GM18520 (cell line): ENCODE measurements at regions not wholly inside any gene's neighbourhood (a gene's known extent, or its start where the extent isn't known, plus 50 kb on each side); places are given as distances from the start of the nearest gene placed in this dataset.

Experiments
- ATAC-seq: cut with Tn5 transposase; IDR thresholded peaks from one replicate; pipeline ENCODE4 v1.9.1; 2021; ENCODE audit not compliant: unreplicated experiment

DNA sequence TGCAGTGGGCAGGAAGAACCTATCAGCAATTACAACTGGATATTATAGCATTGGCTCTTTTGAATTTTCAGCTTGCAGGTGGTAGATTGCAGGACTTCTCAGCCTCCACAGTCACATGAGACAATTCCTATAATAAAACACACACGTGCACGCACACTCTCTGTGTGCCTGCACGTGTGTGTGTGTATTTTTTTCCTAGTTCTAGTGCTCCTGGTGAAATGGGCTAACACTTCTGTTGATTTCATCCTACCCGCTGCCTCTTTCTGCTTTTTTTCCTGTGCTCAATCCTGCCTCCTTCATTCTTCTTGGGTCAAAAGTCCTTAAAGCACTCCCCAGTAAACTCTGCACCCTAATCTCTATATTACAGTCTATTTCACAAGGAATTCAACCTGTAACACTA lies 320.1 kb downstream of the OSTF1 start:
- ATAC-seq: no peak

DNA sequence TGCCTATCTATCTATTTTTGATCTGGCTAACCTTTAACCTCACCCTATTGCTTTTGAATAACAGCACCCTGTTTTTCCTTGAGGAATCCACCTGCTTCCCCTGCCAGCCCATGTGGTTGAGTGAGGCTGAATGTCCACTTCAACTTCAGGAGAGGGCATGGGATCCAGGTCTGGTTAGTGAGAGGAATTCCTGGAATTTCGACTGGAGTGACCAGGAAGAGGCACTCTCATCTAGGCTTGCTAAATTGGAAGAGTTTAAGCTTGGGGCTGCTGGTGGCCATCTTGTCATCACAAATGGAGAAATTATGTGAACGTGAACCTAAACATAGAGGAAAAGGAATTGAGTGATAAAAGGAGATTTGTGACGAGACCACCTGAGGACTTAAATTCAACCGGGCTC lies 322.1 kb downstream of the OSTF1 start:
- ATAC-seq: no peak

- ATAC-seq: no peak
These were observed 326.3 kb downstream of the OSTF1 start for GRCh38 chr9:75414371-75415160.

DNA sequence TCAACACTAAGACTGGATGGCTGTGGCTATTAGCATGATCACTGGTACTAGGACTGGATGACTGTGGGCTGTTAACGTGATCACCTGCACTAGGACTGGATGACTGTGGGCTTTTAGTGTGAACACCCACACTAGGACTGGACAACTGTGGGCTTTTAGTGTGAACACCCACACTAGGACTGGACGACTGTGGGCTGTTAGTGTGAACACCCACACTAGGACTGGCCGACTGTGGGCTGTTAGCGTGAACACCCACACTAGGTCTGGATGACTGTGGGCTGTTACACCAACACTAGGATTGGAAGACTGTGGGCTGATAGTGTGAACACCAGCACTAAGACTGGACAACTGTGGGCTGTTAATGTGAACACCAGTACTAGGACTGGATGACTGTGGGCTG lies 329.2 kb downstream of the OSTF1 start:
- no peak for ATAC-seq

DNA sequence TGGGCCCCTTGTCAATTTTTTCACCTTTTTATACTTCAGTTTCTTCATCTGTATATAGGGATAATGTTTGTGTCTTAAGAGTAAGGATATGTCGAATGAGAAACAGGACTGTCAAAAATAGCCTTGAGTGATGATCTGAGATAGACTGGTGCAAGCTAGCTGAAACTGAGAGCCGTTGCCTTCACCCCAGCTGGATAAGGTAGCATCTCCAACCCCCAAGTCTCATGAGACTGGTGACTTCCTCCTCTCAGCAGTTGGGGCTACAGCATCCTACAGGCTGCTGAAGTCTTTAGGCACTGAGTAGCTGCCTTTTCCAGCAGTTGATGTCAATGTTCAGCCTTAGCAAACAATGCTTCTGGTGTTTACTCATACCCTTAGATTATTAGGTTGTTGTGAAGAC lies 330.2 kb downstream of the OSTF1 start:
- ATAC-seq: peak; percentile 44

DNA sequence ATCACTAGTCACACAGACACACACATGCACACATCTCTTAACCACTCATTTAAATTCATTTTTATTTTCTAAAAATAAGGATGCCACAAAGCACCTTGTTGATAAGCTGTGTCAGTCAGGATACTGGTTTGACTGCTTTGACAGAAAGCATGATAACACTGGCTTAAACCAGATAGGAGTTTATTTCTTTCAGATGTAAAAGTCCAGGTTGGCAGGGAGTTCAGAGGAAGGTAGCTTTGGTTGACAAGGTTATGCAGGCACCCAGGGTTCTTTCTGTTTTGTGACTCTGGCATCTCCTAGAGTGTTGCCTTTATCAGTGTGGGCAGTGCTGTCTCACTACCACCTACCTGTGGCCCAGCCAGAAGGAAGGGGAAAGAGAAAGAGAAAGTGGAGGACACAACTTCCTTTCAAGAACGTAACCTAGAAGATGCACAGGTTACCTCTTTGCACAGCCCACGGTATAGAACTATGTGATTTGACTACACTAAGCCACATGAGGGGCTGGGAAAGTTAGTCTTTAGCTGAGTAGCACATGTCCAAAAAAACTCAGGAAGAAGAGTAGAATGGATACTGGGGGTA lies 334.7 kb downstream of the OSTF1 start:
- ATAC-seq: no peak

GRCh38 chr9:75429531-75430475 lies 341.5 kb downstream of the OSTF1 start:
- ATAC-seq: no peak

- no peak for ATAC-seq
These were observed 343.1 kb downstream of the OSTF1 start for GRCh38 chr9:75431375-75431774.

- ATAC-seq: no peak
These were observed 344.1 kb downstream of the OSTF1 start for GRCh38 chr9:75432386-75432785.

GRCh38 chr9:75432888-75433287 lies 344.6 kb downstream of the OSTF1 start:
- no peak for ATAC-seq

DNA sequence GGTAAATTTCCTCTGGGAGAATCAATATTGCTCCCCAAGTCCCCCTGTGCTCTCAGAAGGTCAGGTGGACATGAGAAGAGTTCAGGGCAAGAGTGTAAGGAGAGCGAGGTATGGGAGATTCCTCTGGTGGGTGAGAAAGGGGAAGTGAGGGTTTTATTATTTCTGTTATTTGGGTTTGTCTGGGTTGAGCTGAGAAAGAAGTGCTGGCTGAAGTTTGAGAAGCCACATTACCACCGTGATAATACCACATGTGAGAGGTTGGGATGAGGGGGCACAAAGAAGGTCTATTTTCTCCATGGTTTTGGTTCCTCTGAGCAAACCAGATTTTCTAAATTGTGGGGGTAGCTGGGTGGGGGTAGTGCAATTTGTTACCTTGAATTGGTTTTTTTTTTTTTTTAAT lies 350.4 kb downstream of the OSTF1 start:
- no peak for ATAC-seq

- ATAC-seq: no peak
These were observed 352.6 kb downstream of the OSTF1 start for GRCh38 chr9:75440914-75441313.

DNA sequence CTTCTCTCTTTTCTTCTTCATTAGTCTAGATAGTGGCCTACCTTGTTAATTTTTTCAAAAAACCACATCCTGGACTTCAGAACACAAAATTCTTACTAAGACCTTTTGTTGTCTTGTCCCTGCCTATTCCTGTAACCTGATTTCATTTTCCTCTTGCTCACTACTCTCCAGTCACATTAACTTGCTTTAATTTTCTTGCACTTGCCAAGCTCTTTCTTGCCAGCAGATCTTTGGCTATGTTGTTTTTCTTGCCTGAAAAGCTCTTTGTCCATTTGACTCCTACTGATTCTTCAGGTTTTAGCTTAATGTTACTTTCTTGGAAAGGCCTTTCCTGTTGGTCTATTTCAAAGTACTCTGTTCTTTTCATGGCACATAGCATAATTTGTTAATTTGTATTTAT lies 356.8 kb downstream of the OSTF1 start:
- no peak for ATAC-seq

DNA sequence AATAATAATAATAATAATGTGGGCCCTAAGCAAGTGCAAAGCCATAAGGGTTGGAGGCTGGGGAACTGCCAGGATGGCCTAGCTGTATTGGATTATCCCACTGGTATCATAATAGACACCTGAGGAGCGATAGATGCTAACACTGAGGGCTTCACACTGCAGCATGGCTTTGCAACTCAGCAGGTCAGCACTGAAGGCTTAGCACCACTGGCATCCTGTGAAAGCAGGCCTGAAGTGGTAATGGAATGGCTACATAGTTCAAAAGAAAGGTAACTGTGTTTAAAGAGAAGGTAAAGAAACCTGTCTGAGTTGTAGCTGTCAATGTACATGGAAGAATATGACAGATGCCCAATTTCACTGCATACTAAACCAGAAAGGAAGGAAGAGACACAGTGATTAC lies 359.0 kb downstream of the OSTF1 start:
- no peak for ATAC-seq

GRCh38 chr9:75448281-75448680 lies 360.0 kb downstream of the OSTF1 start:
- no peak for ATAC-seq

DNA sequence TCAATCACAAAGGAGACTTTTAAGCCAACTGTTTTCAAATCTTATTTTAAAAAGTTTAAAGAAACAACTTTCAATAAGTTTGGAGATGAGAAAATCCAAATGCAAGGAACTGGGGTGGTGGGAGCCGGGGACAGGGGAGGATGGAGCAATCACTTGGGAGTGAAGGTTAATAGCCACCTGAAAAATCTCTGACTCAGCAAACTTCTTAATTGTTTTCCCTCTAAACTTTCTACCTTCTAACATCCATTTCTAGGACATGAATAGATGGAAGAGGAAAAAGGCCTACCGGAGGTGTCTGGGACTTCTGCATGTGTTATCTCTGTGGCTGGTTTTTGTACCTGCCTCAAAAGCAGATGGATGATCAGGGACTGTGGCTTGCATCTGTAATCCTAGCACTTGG lies 360.6 kb downstream of the OSTF1 start:
- no peak for ATAC-seq

DNA sequence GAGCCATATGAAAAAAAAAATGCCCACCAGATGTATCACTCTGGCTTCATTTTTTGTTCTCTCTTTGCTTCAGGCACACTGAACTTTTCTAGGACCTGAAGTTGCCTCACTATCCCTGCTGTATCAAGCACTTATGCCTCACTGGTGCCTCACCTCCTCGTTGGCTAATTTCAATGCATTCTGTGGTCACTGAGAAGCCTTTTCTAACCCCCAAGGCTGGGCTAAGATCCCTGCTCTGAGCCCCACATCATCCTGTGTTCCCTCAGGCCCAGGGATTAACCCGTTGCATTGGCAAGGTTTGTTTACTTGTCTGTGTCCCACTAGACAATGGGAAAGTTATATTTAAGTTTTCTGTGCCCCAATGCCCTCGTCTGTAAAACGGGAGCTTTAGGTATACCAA lies 362.7 kb downstream of the OSTF1 start:
- no peak for ATAC-seq

DNA sequence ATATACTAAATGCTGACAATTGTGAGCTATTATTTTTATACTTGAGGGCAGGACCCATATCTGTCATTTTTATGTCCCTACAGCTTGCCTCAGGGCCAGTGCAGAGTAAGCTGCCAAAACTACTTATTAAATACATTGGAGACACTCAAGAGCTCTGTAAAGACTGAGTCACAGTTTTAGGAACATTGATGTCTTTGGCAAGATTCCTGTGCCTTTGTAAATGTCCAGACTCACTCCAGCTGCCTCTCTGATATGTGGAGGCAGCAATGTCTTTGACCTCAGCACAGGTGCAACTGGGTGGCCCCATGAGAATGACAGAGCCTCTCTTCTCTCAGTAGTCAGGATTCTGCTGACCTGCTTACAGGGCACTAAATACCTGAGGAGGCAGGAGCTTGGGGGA lies 363.2 kb downstream of the OSTF1 start:
- no peak for ATAC-seq

- no peak for ATAC-seq
These were observed 364.2 kb downstream of the OSTF1 start for GRCh38 chr9:75452512-75452911.

DNA sequence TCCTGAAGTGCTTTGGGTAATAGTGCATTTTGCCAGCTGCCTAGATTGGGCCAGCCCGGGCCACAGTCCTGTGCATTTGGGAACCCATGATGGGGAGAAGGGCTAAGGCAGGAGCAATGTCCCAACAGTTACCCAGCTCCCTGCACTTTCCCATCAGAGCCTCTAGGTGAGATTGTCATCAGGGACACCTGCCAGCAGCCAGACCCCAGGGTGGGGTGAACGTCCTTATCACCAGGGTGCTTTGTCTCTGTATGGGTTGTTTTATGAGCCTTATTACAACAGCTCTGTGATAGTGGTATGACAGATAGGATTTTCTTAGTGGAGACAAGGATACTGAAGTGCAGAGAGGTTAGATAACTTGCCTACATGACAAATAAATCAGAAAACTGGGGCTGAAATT lies 365.7 kb downstream of the OSTF1 start:
- ATAC-seq: no peak

DNA sequence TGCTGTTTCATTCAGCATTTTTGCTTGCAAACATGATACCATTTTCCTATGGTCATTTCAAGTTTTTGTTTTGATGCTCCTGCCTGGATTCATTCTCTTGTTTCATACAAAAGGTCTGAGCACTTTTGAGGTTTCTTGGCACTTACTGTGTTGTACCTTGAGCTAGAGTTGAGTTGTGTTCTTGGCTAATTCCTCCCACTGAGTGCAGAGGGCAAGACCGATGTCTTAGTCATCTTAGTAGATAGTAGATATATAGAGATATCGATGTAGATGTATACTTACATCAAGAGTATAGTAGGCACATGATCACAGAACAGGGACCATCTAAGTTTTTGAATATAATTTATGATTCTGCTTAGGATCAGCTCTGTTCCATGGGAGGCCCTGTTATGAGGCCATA lies 366.6 kb downstream of the OSTF1 start:
- ATAC-seq: no peak

DNA sequence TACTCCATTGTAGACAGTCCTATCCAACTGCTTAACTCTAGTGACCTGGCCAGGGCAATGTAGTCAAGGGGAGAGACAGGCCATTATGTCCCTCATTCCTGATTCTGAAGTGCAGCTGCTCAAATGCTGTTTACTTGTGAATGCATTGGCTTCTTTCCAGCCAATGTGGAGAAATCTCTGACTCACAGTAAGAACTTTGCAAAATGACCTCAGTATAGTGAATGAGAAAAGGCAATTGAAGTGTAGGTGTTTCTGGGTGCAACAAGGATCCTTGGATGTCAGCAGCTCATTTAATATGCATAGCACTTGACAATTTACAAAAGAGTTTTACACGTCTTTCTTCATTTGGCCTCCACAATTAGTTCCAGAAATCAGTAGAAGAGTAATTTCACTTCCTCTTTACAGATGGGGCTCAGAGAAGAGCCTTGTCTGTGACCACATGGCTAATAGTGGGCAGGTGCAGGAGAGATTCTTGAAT lies 367.2 kb downstream of the OSTF1 start:
- peak; percentile 93 for ATAC-seq
